Uterus (tissue), 3 donors: ENCODE measurements at regions not wholly inside any gene's neighbourhood (a gene's known extent, or its start where the extent isn't known, plus 50 kb on each side); places are given as distances from the start of the nearest gene placed in this dataset.

Source experiments
- DNase-seq, 2 donors: peaks; one replicate each; pipeline ENCODE4 v3.0.0-alpha.2; 2019 to 2020
- H3K27ac ChIP-seq, 2 donors: fragments of 200-600 bp; sonication (generic); 1 replicate in 1 of 2; 2 replicates in 1 of 2; pipeline ENCODE4 v1.5.1; 2016 to 2018
- H3K27me3 ChIP-seq, 2 donors: fragments of 200-600 bp; sonication (generic); one replicate each; pipeline ENCODE4 v1.5.1; 2018 to 2019; ENCODE audit warnings: control low read depth in 1 of 2
- H3K36me3 ChIP-seq, 2 donors: fragments of 200-600 bp; sonication (generic); one replicate each; pipeline ENCODE4 v1.5.1; 2019; ENCODE audit warnings: control low read depth in 1 of 2
- H3K4me1 ChIP-seq, 2 donors: fragments of 200-600 bp; sonication (generic); one replicate each; pipeline ENCODE4 v1.5.1; 2018 to 2019; ENCODE audit warnings: control low read depth in 1 of 2
- H3K4me3 ChIP-seq, 2 donors: fragments of 200-600 bp; sonication (generic); 1 replicate in 1 of 2; 2 replicates in 1 of 2; pipeline ENCODE4 v1.5.1; 2018 to 2019; ENCODE audit warnings: mild to moderate bottlenecking in 1 of 2
- H3K9me3 ChIP-seq, 2 donors: fragments of 200-600 bp; sonication (generic); one replicate each; pipeline ENCODE4 v1.5.1; 2019; ENCODE audit warnings: control low read depth in 1 of 2
- POLR2A ChIP-seq, 2 donors: fragments of 450-650 bp; IDR thresholded peaks; one replicate each; pipeline ENCODE4 v1.6.1; 2016; ENCODE audit warnings: antibody characterized with exemption in 2 of 2, mild to moderate bottlenecking in 1 of 2, moderate library complexity in 1 of 2
- intact Hi-C: fragments of 100-400 bp; cut with DNase I; formaldehyde crosslinking; loops from one replicate; pipeline ENCODE4 v1.15.1; 2023; ENCODE audit warnings: low total_unique reads
- TF ChIP-seq, protein P1 (sequence below), 4 experiments: fragments of 200-600 bp in 2 of 4; fragments of 450-650 bp in 2 of 4; sonication (generic) in 2 of 4; IDR thresholded peaks; one replicate each; pipeline ENCODE4 v1.5.1; 2016 to 2019; ENCODE audit warnings: antibody characterized with exemption in 4 of 4, mild to moderate bottlenecking in 2 of 4, moderate library complexity in 1 of 4
- donor health status: DM: yes; HTN: yes; CAD: no.

DNA sequence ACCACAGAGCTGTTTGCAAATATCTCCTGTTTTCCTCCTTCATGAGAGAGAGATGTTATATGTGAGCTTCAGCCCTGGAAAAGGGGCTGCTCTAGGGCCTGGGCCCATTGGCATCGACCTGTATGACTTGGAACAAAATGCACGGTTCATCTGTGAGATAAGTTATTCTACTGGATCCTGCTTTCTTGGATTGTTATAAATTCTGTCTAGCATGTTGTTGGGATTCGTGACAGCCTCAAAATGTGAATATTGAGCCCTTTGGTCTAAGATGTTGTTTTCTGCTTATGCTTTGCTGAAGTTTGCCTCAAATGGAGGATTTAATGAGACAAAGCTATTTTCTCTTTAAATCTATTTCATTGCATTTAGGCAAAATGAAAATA lies 372.9 kb downstream of the EN1 start:
- DNase-seq, result no peak
- no peaks in the 10 kb centered on the region for H3K9me3 ChIP-seq
- intact Hi-C loops, result no loop called here

DNA sequence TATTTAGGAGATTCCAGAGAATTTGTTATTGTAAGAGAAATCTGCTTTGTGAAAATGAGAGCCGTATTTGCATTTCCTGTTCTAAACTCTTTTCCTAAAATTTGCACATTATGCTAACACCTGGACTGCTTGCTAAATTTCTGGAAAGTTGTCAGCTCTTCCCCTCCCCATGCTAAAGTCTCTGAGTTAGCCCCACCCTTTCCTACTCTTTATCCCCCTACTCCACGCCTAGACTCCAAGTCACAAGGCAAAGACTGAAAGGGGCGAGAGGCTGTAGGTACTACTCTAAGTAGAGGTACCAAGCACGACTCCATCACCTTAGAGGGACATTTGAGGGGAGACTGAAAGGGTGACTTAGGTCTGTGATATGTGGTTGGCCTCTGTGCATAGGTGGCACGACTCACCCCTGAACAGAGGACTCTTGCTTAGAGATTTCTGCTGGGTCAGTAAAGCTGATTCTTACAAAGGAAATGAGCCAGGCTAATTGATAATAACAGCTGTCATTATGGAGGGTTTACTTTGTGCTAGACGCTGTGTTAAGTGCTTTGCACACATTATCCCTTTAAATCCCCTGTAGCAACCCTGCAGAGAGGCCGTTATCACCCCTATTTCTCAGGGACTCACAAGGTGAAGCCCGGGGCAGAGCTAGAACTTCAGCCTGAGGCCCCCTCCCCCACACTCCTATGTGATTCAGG lies 373.5 kb downstream of the EN1 start:
- intact Hi-C loops, result no loop called here
- DNase-seq, result no peak

More for the DNA sequence above, 372.9 kb downstream of the EN1 start:
- no peak for TF ChIP-seq POLR2A (IDR thresholded peaks at IDR 0.05)
- TF ChIP-seq, protein P1, sequence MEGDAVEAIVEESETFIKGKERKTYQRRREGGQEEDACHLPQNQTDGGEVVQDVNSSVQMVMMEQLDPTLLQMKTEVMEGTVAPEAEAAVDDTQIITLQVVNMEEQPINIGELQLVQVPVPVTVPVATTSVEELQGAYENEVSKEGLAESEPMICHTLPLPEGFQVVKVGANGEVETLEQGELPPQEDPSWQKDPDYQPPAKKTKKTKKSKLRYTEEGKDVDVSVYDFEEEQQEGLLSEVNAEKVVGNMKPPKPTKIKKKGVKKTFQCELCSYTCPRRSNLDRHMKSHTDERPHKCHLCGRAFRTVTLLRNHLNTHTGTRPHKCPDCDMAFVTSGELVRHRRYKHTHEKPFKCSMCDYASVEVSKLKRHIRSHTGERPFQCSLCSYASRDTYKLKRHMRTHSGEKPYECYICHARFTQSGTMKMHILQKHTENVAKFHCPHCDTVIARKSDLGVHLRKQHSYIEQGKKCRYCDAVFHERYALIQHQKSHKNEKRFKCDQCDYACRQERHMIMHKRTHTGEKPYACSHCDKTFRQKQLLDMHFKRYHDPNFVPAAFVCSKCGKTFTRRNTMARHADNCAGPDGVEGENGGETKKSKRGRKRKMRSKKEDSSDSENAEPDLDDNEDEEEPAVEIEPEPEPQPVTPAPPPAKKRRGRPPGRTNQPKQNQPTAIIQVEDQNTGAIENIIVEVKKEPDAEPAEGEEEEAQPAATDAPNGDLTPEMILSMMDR (IDR thresholded peaks at IDR 0.05), result no peak
- Histone ChIP-seq H3K4me1 (no peaks in the 10 kb centered on the region), H3K36me3 (no peaks in the 10 kb centered on the region), H3K27ac (no peak overlapping the region), H3K27me3 (no peaks in the 10 kb centered on the region), H3K4me3 (no peak overlapping the region)

DNA sequence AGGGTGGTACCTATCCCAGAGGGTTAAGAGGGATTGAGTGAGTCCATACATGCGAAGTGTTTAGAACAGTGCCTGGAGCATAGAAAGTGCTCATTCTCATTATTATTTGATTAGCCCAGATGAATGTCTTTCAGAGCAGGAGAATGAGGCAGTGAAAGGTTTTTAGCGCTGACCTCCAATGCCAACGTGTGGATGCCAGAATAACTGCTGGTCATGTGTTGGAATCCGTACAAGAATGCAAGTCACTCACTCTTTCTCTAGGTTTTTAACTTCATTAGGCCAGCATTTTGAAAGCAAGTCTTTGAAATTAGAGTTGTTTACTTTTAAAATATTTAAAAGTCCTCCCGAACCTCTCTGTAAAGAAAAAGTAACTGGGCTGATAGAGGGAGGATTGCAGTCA lies 374.2 kb downstream of the EN1 start:
- H3K27me3 ChIP-seq, result no peaks in the 10 kb centered on the region
- intact Hi-C loops, result no loop called here
- H3K4me3 ChIP-seq, result no peak overlapping the region
- DNase-seq, result no peak
- no peaks in the 10 kb centered on the region for H3K36me3 ChIP-seq
- H3K27ac ChIP-seq, result no peak overlapping the region
- no peak for TF ChIP-seq POLR2A (IDR thresholded peaks at IDR 0.05)
- TF ChIP-seq, protein P1 (IDR thresholded peaks at IDR 0.05), result no peak
- no peaks in the 10 kb centered on the region for H3K4me1 ChIP-seq
- no peaks in the 10 kb centered on the region for H3K9me3 ChIP-seq

More for the DNA sequence above, 373.5 kb downstream of the EN1 start:
- H3K9me3 ChIP-seq, result no peaks in the 10 kb centered on the region
- H3K36me3 ChIP-seq, result no peaks in the 10 kb centered on the region
- H3K4me1 ChIP-seq, result no peaks in the 10 kb centered on the region
- H3K4me3 ChIP-seq, result no peak overlapping the region
- H3K27ac ChIP-seq, result no peak overlapping the region
- TF ChIP-seq, protein P1 (IDR thresholded peaks at IDR 0.05), result no peak
- H3K27me3 ChIP-seq, result no peaks in the 10 kb centered on the region

DNA sequence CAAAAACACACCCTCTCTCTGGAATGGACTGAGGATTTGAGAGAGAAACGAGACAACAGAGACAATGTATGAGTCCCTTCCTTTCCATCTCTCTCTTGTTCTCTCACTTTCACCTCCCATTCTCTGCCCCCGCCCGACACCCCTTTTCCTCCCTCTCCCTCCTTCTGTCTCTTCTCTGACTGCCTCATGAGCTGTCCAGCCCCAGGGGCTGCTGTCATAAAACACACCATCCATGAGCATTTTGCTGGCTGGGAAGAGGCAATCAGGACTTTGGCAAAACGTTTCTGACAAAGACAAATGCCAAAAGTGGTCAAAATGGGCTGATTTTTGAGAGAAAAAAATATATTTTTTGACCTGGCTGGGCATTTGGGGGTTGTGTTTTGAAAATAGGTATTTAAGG lies 377.2 kb downstream of the EN1 start:
- no peak for DNase-seq
- H3K4me3 ChIP-seq, result no peak overlapping the region
- H3K27ac ChIP-seq, result no peak overlapping the region
- no peaks in the 10 kb centered on the region for H3K9me3 ChIP-seq
- intact Hi-C loops, result no loop called here
- TF ChIP-seq, protein P1 (IDR thresholded peaks at IDR 0.05), result no peak
- no peaks in the 10 kb centered on the region for H3K36me3 ChIP-seq
- no peaks in the 10 kb centered on the region for H3K27me3 ChIP-seq
- no peaks in the 10 kb centered on the region for H3K4me1 ChIP-seq

DNA sequence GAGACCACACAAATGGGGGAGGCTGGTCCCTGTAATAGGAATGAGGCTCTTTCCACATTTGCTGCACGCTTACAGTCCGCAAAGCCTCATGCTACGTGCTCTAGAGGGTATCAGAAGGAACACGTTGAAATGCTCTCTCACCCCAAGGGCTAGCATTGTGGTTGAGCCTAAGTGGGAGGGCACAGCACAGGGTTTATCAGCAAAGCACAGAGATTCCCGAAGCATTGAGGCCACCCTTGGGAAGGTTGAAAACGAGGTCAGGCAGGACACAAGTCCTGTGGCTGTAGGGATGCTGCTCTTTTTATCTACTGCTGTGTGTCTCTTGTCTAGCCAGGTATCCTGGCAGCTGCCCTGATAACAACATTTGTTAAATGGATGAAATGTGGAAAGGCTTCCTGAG lies 378.3 kb downstream of the EN1 start:
- Histone ChIP-seq H3K36me3 (no peaks in the 10 kb centered on the region), H3K9me3 (no peaks in the 10 kb centered on the region), H3K27ac (no peak overlapping the region), H3K4me1 (no peaks in the 10 kb centered on the region), H3K27me3 (no peaks in the 10 kb centered on the region), H3K4me3 (no peak overlapping the region)
- intact Hi-C loops, result no loop called here
- DNase-seq, result no peak
- TF ChIP-seq, protein P1 (IDR thresholded peaks at IDR 0.05), result no peak
- TF ChIP-seq POLR2A (IDR thresholded peaks at IDR 0.05), result no peak
